ENCODE measurements at regions not wholly inside any gene's neighbourhood (a gene's known extent, or its start where the extent isn't known, plus 50 kb on each side); places are given as distances from the start of the nearest gene placed in this dataset.

- FAIRE-seq (no peak), DNase-seq (ENCODE audit: low read depth in 1 of 2, low spot score in 2 of 2) (no peak)
- no peak overlapping the region for H3K4ac ChIP-seq (replicated peaks; ENCODE audit: insufficient read length, low read depth, low read length)
- H3K9me3 ChIP-seq (ENCODE audit: insufficient read depth in 2 of 2, low read depth in 1 of 2, low read length in 1 of 2): no peaks in the 10 kb centered on the region
- no peak overlapping the region for H2BK15ac ChIP-seq (ENCODE audit: low read length)
- 55% methylated on average over 9 of the region's 9 CpGs; no CpG with 5 or more reads in 1 of the 2 experiments for WGBS, 2 experiments (ENCODE audit: extremely low coverage in 1 of 2, insufficient coverage in 1 of 2, insufficient read length in 1 of 2, insufficient replicate concordance in 2 of 2, low coverage in 1 of 2, low lambda C conversion rate in 2 of 2, missing lambda C conversion rate in 1 of 2)
- no peaks in the 10 kb centered on the region for H3K79me1 ChIP-seq (ENCODE audit: low read depth, low read length)
- H3K27me3 ChIP-seq (replicated peaks in 1 of 4; ENCODE audit: control insufficient read depth in 3 of 4, extremely low read depth in 1 of 4, insufficient read depth in 3 of 4, low read length in 3 of 4): peaks cover 0 to 22% (median 16%) of the 10 kb centered on the region in 4 experiments; a peak in 6 of 7 replicates
- H4K8ac ChIP-seq (ENCODE audit: extremely low read depth, insufficient read depth, low read length): no peak overlapping the region
- H3K14ac ChIP-seq (ENCODE audit: insufficient read length): no peak overlapping the region
- H2BK20ac ChIP-seq (ENCODE audit: low read length): no peak overlapping the region
- H3K56ac ChIP-seq (replicated peaks; ENCODE audit: insufficient read length, low read depth, low read length): no peak overlapping the region
- H2BK120ac ChIP-seq (replicated peaks; ENCODE audit: low read depth, low read length): no peak overlapping the region
- POLR2A ChIA-PET (ENCODE audit: partially characterized antibody): no interaction called here
- H3K9ac ChIP-seq (replicated peaks in 1 of 4; ENCODE audit: extremely low read depth in 1 of 4, low read depth in 3 of 4, low read length in 3 of 4): no peak overlapping the region
- peak overlapping the region; percentile 34 to 86 for H3K4me2 ChIP-seq (ENCODE audit: insufficient read depth in 1 of 2, low read depth in 2 of 2, low read length in 2 of 2)
- no peak overlapping the region for H4K5ac ChIP-seq (ENCODE audit: insufficient read length, low read depth, low read length)
- CTCF ChIA-PET (ENCODE audit: partially characterized antibody): interaction anchor here (0.6 to 4.4 kb wide), 7 partner anchors 23 to 535 kb away, joined by 3 to 41 read pairs (median 4); no protein-coding TSS in a partner anchor
- H3K18ac ChIP-seq (ENCODE audit: extremely low read depth, low read length): no peak overlapping the region
- 0 out of 2 replicates have a peak overlapping the region, but pooled peaks have one; percentile 17 for H2AFZ ChIP-seq (ENCODE audit: low read length)
- H3K4me3 ChIP-seq (ENCODE audit: extremely low read depth in 1 of 4, insufficient read depth in 2 of 4, low read depth in 3 of 4, low read length in 4 of 4): peak overlapping the region in 2 of 4 experiments; percentile 27 to 62; a peak in 2 of 8 replicates
- no peaks in the 10 kb centered on the region for H3K36me3 ChIP-seq (ENCODE audit: control insufficient read depth in 2 of 4, insufficient read depth in 4 of 4, low read length in 3 of 4)
- no peak overlapping the region for H2AK5ac ChIP-seq (ENCODE audit: low read depth, low read length)
- no peak overlapping the region for H2BK12ac ChIP-seq (ENCODE audit: low read depth, low read length)
- peaks cover 0 to 2% of the 10 kb centered on the region in 2 experiments for H4K20me1 ChIP-seq (replicated peaks in 1 of 2; ENCODE audit: control insufficient read depth in 1 of 2, insufficient read depth in 2 of 2, low read length in 2 of 2)
- no peaks in the 10 kb centered on the region for H3K79me2 ChIP-seq (ENCODE audit: control insufficient read depth in 1 of 2, insufficient read depth in 2 of 2, low read length in 2 of 2)
- peaks cover 0 to 8% (median 2%) of the 10 kb centered on the region in 4 experiments; a peak in 5 of 7 replicates for H3K4me1 ChIP-seq (replicated peaks in 1 of 4; ENCODE audit: control insufficient read depth in 3 of 4, insufficient read depth in 4 of 4, low read length in 3 of 4)
- no peak overlapping the region for H4K91ac ChIP-seq (replicated peaks; ENCODE audit: insufficient read length, low read length)
- no peak overlapping the region for H3K27ac ChIP-seq (ENCODE audit: low read depth, low read length)
- H3K23me2 ChIP-seq (ENCODE audit: low read depth, low read length): peaks cover 7% of the 10 kb centered on the region; the same call in 1 of the 2 replicates
- no peak overlapping the region for H2BK5ac ChIP-seq (ENCODE audit: low read depth, low read length)
- H3K23ac ChIP-seq (ENCODE audit: insufficient read length): no peak overlapping the region
- TF ChIP-seq BCL11A (IDR thresholded peaks at IDR 0.05; ENCODE audit: low read depth in 2 of 2, low read length in 2 of 2) (no peak), CTBP2 (IDR thresholded peaks at IDR 0.05; ENCODE audit: borderline replicate concordance, insufficient read depth, insufficient read length, low read length) (no peak), POLR2A (IDR thresholded peaks at IDR 0.05; ENCODE audit: control extremely low read depth in 1 of 2, low read depth in 2 of 2, low read length in 2 of 2) (no peak), EP300 (IDR thresholded peaks at IDR 0.05; ENCODE audit: borderline replicate concordance in 1 of 2, low read depth in 2 of 2, low read length in 2 of 2) (no peak), CBX5 (IDR thresholded peaks at IDR 0.05; ENCODE audit: low read depth, low read length) (no peak), RBBP5 (IDR thresholded peaks at IDR 0.05; ENCODE audit: borderline replicate concordance, low read depth, low read length) (no peak), CEBPB (IDR thresholded peaks at IDR 0.05; ENCODE audit: low read depth, low read length) (no peak), TEAD4 (IDR thresholded peaks at IDR 0.05; ENCODE audit: low read depth, low read length) (no peak), GTF2F1 (IDR thresholded peaks at IDR 0.05; ENCODE audit: borderline replicate concordance, low read depth, low read length) (no peak), CBX8 (IDR thresholded peaks at IDR 0.05; ENCODE audit: borderline replicate concordance, low read depth, low read length) (no peak), SIRT6 (IDR thresholded peaks at IDR 0.05; ENCODE audit: low read length) (no peak), ZNF274 (IDR thresholded peaks at IDR 0.05; ENCODE audit: borderline replicate concordance, extremely low read depth, low read length) (no peak), SRF (IDR thresholded peaks at IDR 0.05; ENCODE audit: low read depth, low read length) (no peak), YY1 (IDR thresholded peaks at IDR 0.05; ENCODE audit: low read depth, low read length) (no peak), BRCA1 (IDR thresholded peaks at IDR 0.05; ENCODE audit: low read depth, low read length) (no peak)
Observed at GRCh38 chr20:59402681-59403080, 102.3 kb downstream of the EDN3 start.
